Anterior cingulate cortex (tissue), 58 donors: ENCODE measurements at regions not wholly inside any gene's neighbourhood (a gene's known extent, or its start where the extent isn't known, plus 50 kb on each side); places are given as distances from the start of the nearest gene placed in this dataset.

Experiments
- DNase-seq, 58 donors: peaks; one replicate each; lab custom pipeline; 2025; lab: John Stamatoyannopoulos, UW

DNA sequence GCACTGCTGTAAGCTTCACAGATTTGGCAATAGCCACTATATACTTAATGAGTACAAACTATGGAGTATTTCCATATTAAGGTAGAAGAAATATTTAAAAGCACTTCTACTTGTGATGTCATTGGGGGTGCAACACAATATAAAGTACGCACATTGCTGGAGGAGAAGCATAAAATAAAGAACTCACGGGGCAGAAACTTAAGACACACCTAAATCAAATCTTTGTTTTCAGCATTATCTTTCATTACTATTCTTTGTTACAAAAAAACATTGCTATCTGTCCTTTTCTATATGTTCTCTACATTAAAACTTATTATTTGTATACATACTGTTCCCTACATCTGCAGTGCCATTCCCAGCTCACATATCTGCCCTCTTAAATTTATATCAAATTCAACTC is 93.3 kb upstream of the VPREB1 start:
- no peak for DNase-seq

DNA sequence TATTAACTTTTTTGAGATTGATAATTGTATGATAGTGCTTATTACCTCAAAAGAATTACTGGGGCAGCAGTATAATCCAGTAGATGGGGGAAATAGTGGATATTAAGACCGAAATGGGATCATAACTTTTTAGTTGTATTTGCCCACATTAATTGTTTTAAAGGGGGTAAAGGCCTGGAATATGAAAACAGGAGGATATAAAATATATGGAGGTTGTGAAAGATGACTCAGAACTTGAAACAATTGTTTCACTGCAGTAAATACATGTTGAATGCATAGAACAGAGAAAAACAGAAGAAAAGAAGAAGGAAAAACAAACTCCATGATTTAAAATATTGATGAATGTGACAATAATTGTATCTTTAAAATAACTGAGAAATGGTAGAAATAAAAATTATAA is 94.1 kb upstream of the VPREB1 start:
- no peak for DNase-seq

DNA sequence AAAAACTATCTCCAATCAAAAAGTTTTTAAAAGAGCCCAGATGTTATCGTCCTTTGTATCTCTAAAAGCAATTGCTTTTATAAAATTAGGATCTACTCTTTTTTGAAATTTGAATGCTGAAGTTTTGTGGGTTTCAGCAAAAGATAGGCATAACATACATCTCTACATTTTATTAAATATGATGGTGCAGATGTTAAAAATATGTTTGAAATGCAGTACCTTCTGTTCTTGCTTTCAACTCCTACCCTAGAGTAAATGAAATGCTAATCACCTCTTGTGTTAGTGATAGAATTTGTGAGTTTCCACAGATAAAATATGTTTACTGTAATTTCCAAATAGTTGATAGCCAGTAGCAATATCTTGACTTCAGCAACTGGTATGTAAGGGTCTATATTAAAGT is 95.7 kb upstream of the VPREB1 start:
- no peak for DNase-seq

DNA sequence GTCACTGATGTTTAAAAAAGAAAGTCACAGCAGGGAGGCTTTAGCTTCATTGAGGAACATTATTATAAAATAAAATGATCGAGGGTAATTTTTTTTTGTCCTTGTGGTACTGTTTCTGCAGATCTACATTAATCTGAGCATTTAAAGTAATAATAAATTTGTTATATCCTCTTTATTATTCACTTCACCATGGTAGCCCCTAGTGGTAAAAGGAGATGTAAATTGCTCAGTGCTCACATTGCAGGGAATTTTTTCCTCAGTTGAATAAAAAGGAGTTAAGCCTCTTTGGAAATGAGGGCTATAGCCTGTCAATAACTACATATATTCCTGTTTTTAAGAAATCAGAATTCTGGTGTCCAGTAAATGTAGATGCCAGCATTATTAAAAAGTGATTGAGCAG is 99.7 kb upstream of the VPREB1 start:
- no peak for DNase-seq

DNA sequence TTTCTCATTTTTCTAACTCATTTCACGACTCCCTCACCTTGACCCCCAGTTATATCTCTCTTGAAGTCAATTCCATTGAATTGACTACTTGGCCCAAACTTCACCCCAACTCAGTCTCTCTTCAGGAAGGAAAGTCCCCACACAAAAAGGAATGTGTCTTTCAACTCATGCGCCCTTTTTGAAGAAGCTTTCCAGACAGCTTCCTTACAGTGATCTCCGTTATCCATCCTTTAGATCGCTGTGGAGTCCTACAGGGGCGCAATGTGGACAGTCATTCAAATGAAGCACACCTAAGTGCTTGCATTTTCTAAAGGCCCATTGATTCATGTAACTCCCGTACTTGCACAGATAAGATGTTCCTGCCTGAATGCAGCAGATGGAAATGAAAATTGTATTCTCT is 101.1 kb upstream of the VPREB1 start:
- no peak for DNase-seq

DNA sequence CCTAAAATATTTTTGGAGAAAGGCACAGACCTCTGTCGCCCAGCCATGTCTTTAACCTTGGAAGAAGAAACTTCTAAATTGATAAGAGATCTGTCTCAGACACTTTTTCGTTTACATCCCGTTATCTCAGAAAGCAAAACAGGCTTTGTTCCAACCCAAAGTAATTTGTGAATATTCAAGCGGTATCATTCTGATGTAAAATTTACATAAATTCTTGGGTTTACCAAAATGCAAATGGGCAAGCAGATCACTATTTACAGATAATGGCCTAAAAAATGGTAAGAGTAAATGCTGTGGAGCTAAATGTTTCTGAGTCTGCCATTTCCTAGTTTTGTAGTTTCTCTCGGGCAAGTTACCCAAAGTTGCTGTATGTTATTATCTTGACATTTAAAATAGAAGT is 101.9 kb upstream of the VPREB1 start:
- DNase-seq, result no peak

DNA sequence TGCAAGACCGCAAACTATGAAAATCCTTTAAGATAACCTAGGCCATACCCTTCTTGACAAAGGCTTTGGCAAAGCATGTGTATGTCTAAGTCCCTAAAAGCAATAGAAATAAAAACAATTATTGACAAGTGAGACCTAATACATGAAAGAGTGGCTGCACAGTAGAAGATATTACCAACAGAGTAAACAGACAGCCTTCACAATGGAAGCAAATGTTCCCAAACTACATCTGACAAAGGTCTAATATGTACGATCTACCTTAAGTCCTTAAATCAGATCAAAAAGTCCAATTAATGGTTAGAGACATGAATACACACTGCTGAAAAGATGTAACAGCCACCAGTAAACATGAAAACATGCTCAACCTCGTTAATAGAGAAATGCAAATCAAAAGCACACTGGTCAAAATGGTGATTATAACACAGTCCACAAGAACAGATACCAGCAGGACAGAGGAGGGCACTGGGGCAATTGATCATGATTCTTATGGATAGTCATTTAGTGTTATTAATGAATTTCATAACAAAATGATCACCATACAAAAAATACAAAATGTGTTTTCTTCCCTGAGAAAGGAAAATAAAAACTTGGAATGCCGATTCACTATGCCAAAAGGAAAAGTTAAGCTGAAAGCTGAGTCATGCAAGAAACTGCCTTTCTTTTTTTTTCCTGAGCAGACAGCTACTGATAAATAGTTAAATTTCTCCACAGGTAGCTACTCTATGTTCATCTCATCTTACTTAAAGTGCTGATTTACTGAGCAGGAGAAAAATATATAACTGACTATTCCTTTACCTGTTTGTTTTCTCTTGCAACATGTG is 102.6 kb upstream of the VPREB1 start:
- DNase-seq, result no peak

DNA sequence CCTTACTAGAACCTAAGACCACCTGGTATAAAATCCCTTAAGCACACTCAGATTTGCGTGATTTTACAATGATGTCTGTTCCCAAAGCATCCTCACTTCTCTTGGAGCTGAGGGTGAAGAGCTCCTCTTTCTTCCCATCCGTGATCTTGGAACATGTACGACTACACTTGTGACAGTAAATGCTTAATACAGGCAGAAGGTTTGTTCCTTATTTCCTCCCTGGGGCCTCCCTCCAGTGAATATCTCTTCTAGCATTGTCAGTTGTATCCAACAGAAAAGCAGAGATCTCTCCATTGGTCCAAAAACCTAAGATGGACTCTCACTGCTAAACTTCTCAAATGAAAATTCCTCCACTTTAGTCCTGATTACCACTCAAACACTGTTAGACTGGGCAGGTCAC is 103.6 kb upstream of the VPREB1 start:
- DNase-seq, result no peak

DNA sequence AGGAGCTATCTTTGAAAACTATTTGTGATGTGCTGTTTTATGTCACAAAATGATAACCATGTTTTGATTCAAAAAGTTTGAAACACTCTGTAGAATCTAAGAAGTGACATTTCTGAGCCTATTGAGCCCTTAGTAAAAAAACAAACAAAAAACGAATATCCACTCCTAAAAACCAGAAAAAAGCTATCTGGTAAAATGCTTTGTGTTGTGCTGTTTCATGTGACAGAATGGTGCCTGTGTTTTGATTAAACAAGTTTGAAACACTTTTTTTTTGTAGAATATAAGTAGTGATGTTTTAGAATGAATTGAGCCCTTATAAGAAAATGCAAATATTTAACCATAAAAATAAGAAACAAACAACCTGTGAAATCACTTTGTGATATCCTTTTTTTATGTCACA is 105.2 kb upstream of the VPREB1 start:
- no peak for DNase-seq

DNA sequence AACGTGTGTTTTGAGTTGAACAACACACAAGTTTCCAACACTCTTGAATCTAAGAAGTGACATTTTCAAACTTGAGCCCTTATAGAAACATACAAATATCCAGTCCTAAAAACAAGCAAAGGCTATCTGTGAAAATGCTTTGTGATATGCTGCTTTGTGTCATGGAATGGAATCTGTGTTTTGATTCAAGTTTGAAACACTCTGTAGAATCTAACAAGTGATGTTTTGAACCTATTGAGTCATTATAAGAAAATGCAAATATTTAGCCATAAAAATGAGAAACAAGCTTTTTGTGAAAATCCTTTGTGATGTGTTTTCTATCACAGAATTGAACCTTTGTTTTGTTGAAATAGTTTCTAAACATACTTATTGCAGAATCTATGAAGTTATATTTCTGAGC is 105.7 kb upstream of the VPREB1 start:
- DNase-seq, result no peak

DNA sequence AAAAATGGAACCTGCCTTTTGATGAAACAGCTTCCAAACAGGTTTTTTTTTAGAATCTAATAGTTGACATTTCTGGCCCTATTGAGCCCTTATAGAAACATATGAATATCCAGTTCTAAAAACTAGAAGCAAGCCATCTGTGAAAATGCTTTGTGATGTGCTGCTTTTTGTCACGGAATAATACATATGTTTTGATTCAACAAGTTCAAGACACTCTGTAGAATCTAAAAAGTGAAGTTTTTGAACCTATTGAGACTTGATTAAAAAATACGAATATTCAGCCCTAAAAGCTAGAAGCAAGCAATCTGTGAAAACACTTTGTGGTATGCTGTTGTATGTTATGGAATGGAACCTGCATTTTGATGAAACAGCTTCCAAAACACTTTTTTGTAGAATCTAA is 106.7 kb upstream of the VPREB1 start:
- DNase-seq, result no peak

DNA sequence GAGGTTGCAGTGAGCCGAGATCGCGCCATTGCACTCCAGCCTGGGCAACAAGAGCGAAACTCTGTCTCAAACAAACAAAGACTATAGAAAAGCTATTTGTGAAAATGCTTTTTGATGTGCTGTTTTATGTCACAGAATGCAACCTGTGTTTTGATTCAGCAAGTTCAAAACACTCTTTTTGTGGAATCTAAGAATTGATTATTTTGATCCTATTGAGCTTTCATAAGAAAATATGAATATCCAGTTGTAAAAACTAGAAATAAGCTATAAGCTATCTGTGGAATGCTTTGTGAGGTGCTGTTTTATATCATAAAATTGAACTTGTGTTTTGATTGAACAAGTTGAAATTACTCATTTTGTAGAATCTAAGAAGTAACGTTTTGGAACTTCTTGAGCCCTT is 110.7 kb upstream of the VPREB1 start:
- DNase-seq, result no peak

DNA sequence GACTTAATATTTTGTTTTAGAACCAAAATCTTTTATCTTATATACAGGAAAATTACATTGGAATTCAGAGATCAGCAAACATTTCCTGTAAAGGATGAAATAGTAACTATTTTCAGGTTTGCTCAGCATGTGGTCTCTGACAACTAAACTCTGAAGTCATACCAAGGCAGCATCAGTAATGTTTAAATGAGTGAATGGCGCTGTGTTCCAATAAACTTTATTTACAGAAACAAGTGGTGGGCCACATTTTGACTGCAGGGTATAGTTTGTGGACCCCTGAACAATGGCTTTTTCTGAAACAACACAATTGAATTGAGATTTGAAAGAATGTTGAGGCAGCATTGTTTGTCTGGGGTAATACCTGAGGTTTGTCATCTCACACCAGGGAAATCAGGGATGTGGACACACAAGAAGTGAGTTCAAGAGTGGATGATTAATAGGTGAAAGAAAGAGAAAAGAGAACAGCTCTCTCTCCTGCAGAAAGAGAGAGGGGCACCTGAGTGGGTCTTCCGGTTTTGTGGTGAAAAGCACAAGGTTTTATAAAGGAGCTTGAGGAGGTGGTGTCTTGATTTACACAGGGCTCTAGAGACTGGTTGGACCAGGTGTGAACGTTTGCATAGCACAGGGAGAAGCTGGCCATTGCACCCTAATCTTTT is 113.5 kb upstream of the VPREB1 start:
- no peak for DNase-seq

DNA sequence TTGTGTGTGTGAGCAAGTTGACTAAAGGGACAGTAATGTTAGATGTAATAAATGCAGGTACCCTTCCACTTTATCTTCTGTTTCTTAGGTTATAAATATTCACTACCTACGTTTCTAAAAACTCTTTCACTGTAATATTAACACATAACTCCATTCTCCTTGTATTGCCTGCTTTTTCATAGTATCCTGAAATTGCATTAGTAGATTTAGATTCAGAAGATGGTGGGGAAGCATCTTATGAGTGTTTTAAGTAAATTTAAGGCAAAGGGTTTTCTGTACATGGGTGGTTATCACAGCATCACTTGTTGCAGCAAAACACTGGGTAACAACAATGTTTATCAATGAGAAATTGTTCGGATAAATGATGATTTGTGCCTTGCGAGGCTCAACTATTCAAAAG is 115.2 kb upstream of the VPREB1 start:
- DNase-seq, result no peak

DNA sequence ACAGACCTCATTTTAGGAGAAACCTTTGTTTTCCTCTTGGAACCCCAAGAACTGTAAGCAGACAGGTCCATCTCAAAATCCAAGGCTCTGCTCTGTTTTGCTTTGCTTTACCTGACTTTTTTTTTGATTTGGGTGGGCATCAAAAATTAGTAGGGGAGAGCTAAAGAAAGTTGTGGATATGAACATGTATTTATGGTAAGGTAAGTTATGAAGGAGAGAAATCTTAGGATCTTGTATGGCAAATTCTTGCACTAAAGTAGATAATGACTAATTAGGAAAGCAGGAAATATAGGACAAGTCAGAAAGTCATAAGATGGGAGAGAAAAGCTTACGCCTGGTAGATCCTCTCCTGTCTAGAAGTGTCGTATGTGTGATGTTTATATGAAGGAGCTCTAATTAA is 116.1 kb upstream of the VPREB1 start:
- DNase-seq, result no peak

DNA sequence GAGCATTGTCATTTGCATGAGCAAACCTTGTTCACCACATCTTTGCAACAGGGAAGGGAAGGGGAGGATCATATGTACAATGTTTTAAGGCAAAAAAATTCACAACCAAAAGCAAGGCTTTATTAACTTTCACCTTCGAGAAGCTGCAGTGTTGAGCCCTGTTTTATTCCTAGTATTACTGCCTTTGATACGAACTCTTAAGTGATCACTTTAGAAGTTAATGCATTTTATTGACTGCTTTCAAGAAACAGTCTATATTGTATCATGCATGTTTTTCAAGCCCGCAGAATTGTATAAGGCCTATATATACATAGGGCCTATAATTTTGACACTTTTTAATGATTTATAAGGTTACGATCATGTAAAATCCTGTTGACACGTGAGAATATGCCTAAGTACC is 117.5 kb upstream of the VPREB1 start:
- no peak for DNase-seq

DNA sequence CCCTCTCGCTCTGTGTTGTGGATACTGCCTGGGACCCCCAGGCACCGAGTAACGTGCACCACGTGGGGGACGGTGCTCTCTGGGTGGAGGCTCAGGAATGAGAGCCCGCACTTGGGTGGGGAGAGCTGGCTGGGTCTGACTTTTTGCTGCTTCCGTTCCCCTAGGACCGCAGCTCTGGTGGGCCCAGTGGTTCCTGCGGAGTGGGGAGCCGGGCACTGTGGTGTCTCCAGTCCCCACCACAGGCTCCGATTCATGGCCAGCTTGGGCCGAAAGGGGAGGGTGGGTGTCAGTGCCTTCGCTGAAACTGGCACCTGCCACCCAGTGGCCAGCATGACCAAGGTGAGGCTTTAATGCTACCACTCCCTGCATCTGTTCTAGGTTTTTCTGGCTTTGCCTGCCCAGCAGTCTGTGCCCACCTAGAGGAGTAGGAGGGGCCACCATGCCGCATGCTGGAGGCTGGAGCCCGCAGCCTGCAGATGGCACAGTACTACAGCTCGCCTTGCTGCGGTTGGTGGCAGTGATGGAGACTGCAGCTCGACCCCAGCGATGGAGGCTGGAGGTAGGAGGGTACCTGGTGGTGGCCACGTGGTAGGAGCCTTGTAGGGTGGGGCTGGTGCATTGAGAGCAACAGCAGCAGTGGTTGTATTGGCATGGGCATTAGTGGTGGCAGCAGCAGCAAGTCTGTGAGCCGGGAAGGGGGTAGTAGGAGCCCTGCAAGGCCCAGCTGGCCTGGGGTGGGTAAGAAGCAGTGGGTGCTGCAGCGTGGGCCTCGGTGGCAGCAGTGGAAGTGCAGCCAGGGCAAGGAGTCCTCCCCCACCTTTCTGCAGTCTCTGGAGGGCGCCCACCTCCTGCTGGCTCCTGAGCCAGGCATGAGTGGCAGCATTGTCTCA is 118.8 kb upstream of the VPREB1 start:
- no peak for DNase-seq

DNA sequence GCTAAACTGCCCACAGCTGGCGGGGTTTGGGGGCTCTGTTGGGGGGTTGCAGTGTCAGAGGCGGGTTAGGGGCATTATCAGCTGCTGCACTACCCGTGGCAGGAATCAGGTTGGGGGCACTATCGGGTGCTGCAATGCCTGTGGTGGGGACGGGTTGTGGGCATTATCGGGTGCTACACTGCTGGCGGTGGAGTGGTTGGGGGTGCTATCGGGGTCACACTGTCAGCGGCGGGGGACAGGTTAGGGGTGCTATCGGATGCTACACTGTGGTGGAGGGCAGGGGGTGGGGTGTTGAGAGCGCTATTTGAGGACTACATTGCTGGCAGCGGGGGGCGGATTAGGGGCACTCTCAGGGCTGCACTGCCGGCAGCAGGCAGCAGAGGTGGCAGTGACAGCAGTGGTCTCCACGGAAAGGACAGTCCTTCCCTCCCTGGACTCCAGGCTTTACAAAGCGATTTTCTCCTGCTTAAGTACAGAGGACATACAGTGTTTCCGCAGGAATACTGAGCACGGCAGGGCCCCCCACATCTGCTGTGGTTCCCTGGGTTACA is 119.5 kb upstream of the VPREB1 start:
- no peak for DNase-seq

DNA sequence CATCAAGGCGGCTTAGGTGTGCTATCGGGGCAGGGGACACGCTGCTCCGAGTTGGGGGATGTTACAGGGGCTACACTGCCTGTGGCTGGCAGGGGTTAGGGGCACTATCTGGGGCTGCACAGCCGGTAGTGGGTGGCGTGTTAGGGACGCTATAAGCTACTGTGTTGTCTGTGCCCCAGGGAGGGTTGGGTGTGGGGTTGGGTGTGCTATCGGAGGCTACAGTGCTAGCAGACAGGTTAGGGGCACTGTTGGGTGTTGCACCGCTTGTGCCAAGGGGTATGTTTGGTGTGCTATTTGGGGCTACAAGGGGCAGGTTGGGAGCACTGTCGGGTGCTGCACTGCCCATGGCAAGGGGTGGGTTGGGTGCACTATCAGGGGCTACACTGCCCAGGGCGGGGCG is 120.2 kb upstream of the VPREB1 start:
- DNase-seq, result no peak

DNA sequence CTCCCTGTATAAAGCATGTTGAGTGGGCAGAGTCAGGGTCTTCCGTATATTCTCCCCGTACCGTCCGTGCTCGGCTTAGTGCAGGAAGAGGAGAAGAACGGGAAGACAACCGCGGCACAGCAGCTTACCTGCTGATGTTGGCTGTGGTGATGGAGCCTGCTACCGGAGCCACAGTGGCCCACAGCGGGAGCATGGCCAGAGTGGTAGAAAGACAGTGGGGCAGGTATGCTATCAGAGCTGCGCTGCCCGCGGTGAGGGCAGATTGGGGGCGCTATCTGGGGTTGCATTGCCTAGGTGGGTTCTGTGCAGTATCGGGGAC is 120.7 kb upstream of the VPREB1 start:
- no peak for DNase-seq
